ENCODE measurements at regions not wholly inside any gene's neighbourhood (a gene's known extent, or its start where the extent isn't known, plus 50 kb on each side); places are given as distances from the start of the nearest gene placed in this dataset.

GRCh38 chr10:21265622-21266021 is 259.9 kb downstream of the SKIDA1 start:
- intact Hi-C loops (cut with DNase I; ENCODE audit: low total_unique reads): loop anchor here (10.0 kb wide), 1 partner anchor 411 kb away; no protein-coding TSS in a partner anchor

DNA sequence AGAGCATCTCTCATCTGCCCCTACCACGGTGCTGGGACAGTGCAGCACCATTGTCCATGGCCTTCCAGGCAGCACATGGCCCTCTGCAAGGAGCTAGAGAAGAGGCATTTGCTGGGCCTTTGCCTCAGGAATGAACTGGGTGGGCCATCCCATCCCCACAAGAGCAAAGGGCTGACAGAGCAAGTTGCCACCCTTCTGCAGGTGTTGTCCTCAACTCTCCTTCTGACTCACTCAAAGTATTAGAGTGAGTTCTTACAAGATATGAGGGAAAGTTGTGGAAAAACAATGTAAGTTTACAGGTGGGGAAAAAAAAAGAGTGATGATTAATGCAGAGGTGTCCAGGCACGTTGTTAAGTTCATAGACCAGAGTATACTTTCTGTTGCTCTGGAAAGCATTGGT is 261.2 kb downstream of the SKIDA1 start:
- H3K4me1 ChIP-seq: no peaks in the 10 kb centered on the region
- WGBS, 2 donors: 89 to 95% methylated on average over 2 of the region's 2 CpGs
- no peaks in the 10 kb centered on the region for H3K9me3 ChIP-seq
- no peaks in the 10 kb centered on the region for H3K36me3 ChIP-seq (ENCODE audit: low read depth, missing control alignments)
- H3K4me3 ChIP-seq: no peak overlapping the region
- H3K27me3 ChIP-seq: no peaks in the 10 kb centered on the region
- no peak for DNase-seq
- TF ChIP-seq CTCF (IDR thresholded peaks at IDR 0.05) (no peak), POLR2A (IDR thresholded peaks at IDR 0.05) (no peak)
- no peak overlapping the region for H3K27ac ChIP-seq
- intact Hi-C loops (cut with DNase I; ENCODE audit: low total_unique reads): loop anchor here (10.0 kb wide), 1 partner anchor 409 kb away; no protein-coding TSS in a partner anchor

More at GRCh38 chr10:21265622-21266021, 259.9 kb downstream of the SKIDA1 start:
- no peaks in the 10 kb centered on the region for H3K9me3 ChIP-seq
- no peak overlapping the region for H3K4me3 ChIP-seq
- 92 to 96% methylated on average over 3 of the region's 3 CpGs for WGBS, 2 donors
- no peaks in the 10 kb centered on the region for H3K36me3 ChIP-seq (ENCODE audit: low read depth, missing control alignments)
- H3K4me1 ChIP-seq: no peaks in the 10 kb centered on the region
- DNase-seq: no peak
- no peaks in the 10 kb centered on the region for H3K27me3 ChIP-seq
- TF ChIP-seq POLR2A (IDR thresholded peaks at IDR 0.05) (no peak), CTCF (IDR thresholded peaks at IDR 0.05) (no peak)
- no peak overlapping the region for H3K27ac ChIP-seq

DNA sequence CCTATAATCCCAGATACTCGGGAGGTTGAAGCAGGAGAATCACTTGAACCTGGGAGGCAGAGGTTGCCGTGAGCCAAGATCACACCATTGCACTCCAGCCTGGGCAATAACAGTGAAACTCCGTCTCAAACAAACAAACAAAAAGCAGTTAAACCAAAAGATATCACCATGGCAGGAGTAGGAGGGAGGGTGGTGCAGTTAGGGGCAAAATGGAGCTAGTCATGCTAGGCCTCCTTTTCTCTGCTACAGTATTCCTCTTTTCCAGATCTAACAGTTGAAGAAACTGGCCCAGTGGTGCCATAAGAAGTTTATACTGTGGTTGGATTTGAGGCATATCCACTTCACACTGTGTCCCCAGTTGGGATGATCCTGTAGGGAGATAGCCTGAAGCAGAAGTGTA is 261.6 kb downstream of the SKIDA1 start:
- 91 to 100% methylated on average over 3 of the region's 3 CpGs for WGBS, 2 donors
- H3K4me1 ChIP-seq: no peaks in the 10 kb centered on the region
- no peak overlapping the region for H3K27ac ChIP-seq
- TF ChIP-seq CTCF (IDR thresholded peaks at IDR 0.05): no peak
- no peak for TF ChIP-seq POLR2A (IDR thresholded peaks at IDR 0.05)
- intact Hi-C loops (cut with DNase I; ENCODE audit: low total_unique reads): loop anchor here (10.0 kb wide), 1 partner anchor 409 kb away; no protein-coding TSS in a partner anchor
- DNase-seq: no peak
- H3K36me3 ChIP-seq (ENCODE audit: low read depth, missing control alignments): no peaks in the 10 kb centered on the region
- H3K27me3 ChIP-seq: no peaks in the 10 kb centered on the region
- no peaks in the 10 kb centered on the region for H3K9me3 ChIP-seq
- H3K4me3 ChIP-seq: no peak overlapping the region

DNA sequence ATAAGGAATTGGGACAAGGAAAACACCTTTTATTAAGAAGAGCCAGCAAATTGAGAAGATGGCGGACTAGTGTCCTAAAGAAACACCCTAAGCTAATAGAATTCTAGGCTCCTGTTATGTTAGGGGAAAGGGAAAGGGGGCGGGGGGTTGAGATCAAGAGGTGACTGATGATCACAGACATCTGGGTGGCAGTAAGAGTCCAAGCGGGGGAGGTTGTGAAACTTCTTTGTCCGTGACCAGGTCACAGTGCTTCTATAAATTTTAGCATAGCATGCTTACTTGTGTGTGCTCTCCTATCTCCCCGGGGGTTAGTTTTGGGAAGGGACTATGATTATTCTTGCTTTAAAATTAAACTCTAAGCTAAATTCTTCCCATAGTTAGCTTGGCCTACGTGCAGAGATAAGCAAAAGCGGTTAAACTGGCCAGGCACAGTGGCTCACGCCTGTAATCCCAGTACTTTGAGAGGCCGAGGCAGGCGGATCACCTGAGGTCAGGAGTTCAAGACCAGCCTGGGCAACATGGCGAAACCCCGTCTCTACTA is 262.1 kb downstream of the SKIDA1 start:
- no peaks in the 10 kb centered on the region for H3K36me3 ChIP-seq (ENCODE audit: low read depth, missing control alignments)
- H3K27me3 ChIP-seq: no peaks in the 10 kb centered on the region
- no peak overlapping the region for H3K4me3 ChIP-seq
- intact Hi-C loops (cut with DNase I; ENCODE audit: low total_unique reads): loop anchor here (10.0 kb wide), 1 partner anchor 409 kb away; no protein-coding TSS in a partner anchor
- no peaks in the 10 kb centered on the region for H3K4me1 ChIP-seq
- no peak for DNase-seq
- H3K9me3 ChIP-seq: no peaks in the 10 kb centered on the region
- 85 to 87% methylated on average over 12 of the region's 12 CpGs for WGBS, 2 donors
- H3K27ac ChIP-seq: no peak overlapping the region
- TF ChIP-seq CTCF (IDR thresholded peaks at IDR 0.05): no peak
- TF ChIP-seq POLR2A (IDR thresholded peaks at IDR 0.05): no peak

DNA sequence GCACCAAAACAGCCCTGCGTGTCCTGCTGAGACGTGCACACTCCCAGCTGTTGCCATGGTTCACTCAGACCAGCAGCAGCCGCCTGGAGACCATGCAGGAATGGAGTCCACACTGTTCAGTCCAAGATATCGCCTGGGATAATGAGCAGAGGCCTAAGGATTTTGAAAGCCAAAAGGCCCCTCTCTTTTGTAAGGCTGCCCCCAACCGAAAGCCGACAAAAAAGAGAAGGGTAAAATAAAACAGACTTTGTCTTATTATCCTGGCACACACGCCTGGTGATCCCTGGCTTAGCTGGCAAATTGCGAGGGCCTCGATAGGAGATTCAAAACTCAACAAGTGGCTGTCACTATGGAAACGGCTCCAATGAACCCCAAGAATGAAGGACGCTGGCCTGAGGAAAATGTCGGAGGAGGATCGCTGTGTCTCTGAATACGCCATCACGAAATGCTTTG is 263.6 kb downstream of the SKIDA1 start:
- no peaks in the 10 kb centered on the region for H3K27me3 ChIP-seq
- H3K4me1 ChIP-seq: no peaks in the 10 kb centered on the region
- H3K36me3 ChIP-seq (ENCODE audit: low read depth, missing control alignments): no peaks in the 10 kb centered on the region
- no peak for DNase-seq
- WGBS, 2 donors: 88 to 90% methylated on average over 15 of the region's 15 CpGs
- no peaks in the 10 kb centered on the region for H3K9me3 ChIP-seq
- TF ChIP-seq POLR2A (IDR thresholded peaks at IDR 0.05) (no peak), CTCF (IDR thresholded peaks at IDR 0.05) (no peak)
- no peak overlapping the region for H3K27ac ChIP-seq
- intact Hi-C loops (cut with DNase I; ENCODE audit: low total_unique reads): loop anchor here (10.0 kb wide), 1 partner anchor 407 kb away; no protein-coding TSS in a partner anchor
- no peak overlapping the region for H3K4me3 ChIP-seq
